ENCODE measurements at regions not wholly inside any gene's neighbourhood (a gene's known extent, or its start where the extent isn't known, plus 50 kb on each side); places are given as distances from the start of the nearest gene placed in this dataset.

DNA sequence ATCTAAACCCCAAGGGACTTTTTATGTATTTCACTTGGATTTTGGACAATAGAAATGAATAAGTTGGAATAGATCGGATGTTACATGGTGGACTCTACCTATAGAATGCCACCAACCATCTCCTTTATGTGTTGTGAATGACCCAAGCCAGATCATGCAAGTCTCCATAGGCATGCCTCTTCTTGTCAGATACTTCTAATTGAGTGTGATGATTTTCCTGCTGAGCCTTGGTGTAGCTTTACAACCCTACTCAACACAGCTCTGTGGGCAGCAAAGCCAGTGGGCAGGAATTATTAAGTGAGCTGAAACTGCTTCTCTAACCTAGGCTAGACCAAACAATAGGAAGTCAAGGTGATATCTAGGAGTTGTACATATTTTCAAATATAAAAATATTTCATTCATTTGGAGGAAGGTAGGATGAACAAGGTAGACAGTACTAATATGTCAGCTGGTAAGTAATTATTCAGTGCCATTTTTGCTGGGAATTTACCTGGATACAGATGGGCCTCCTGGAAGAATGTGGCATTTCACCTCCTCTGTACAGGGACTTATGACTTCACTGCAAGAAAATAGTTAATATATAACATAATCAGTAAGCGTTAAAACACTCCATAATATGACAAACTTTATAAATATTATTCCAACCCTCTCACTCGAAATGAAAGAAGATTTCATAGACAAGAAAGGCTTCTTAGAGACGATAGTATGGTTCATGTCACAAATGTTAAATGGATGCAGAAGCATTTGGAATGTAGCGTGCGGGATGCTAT is 298.0 kb upstream of the FAT1 start:
- intact Hi-C loops (cut with DNase I) = no loop called here
- DNase-seq = no peak
- TF ChIP-seq, protein P1, sequence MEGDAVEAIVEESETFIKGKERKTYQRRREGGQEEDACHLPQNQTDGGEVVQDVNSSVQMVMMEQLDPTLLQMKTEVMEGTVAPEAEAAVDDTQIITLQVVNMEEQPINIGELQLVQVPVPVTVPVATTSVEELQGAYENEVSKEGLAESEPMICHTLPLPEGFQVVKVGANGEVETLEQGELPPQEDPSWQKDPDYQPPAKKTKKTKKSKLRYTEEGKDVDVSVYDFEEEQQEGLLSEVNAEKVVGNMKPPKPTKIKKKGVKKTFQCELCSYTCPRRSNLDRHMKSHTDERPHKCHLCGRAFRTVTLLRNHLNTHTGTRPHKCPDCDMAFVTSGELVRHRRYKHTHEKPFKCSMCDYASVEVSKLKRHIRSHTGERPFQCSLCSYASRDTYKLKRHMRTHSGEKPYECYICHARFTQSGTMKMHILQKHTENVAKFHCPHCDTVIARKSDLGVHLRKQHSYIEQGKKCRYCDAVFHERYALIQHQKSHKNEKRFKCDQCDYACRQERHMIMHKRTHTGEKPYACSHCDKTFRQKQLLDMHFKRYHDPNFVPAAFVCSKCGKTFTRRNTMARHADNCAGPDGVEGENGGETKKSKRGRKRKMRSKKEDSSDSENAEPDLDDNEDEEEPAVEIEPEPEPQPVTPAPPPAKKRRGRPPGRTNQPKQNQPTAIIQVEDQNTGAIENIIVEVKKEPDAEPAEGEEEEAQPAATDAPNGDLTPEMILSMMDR (IDR thresholded peaks at IDR 0.05) = no peak
- H3K4me1 ChIP-seq = no peaks in the 10 kb centered on the region
- 89 to 93% (median 91%) methylated on average over 6 of the region's 6 CpGs for WGBS, 3 donors
- ATAC-seq = no peak
- no peak overlapping the region for H3K27ac ChIP-seq
- no peaks in the 10 kb centered on the region for H3K27me3 ChIP-seq (ENCODE audit: insufficient read depth in 3 of 3, low read length in 2 of 3)
- no peak overlapping the region for H3K4me3 ChIP-seq
- peaks cover 5% of the 10 kb centered on the region for H3K9me3 ChIP-seq
- H3K36me3 ChIP-seq (ENCODE audit: insufficient read depth in 1 of 2, low read depth in 1 of 2) = no peaks in the 10 kb centered on the region

- ATAC-seq = no peak
- TF ChIP-seq, protein P1 (IDR thresholded peaks at IDR 0.05) = no peak
- DNase-seq = no peak
- intact Hi-C loops (cut with DNase I) = no loop called here
- Histone ChIP-seq H3K4me1 (no peaks in the 10 kb centered on the region), H3K4me3 (no peak overlapping the region), H3K36me3 (ENCODE audit: insufficient read depth in 1 of 2, low read depth in 1 of 2) (no peaks in the 10 kb centered on the region), H3K27ac (no peak overlapping the region), H3K9me3 (peaks cover 6% of the 10 kb centered on the region), H3K27me3 (ENCODE audit: insufficient read depth in 3 of 3, low read length in 2 of 3) (no peaks in the 10 kb centered on the region)
- 21 to 29% (median 22%) methylated on average over 6 of the region's 6 CpGs for WGBS, 3 donors
Observed at GRCh38 chr4:187027272-187027671, 303.6 kb upstream of the FAT1 start.

- WGBS, 3 donors = 78 to 88% (median 86%) methylated on average over 7 of the region's 7 CpGs
- ATAC-seq (no peak), DNase-seq (no peak)
- intact Hi-C loops (cut with DNase I) = no loop called here
- no peaks in the 10 kb centered on the region for H3K9me3 ChIP-seq
- H3K4me3 ChIP-seq = no peak overlapping the region
- TF ChIP-seq, protein P1 (IDR thresholded peaks at IDR 0.05) = no peak
- no peak overlapping the region for H3K27ac ChIP-seq
- no peaks in the 10 kb centered on the region for H3K4me1 ChIP-seq
- H3K27me3 ChIP-seq (ENCODE audit: insufficient read depth in 3 of 3, low read length in 2 of 3) = no peaks in the 10 kb centered on the region
- no peaks in the 10 kb centered on the region for H3K36me3 ChIP-seq (ENCODE audit: insufficient read depth in 1 of 2, low read depth in 1 of 2)
Observed at GRCh38 chr4:187042251-187042650, 318.6 kb upstream of the FAT1 start.

GRCh38 chr4:187046471-187046870 is 322.8 kb upstream of the FAT1 start:
- Histone ChIP-seq H3K36me3 (ENCODE audit: insufficient read depth in 1 of 2, low read depth in 1 of 2) (no peaks in the 10 kb centered on the region), H3K27me3 (ENCODE audit: insufficient read depth in 3 of 3, low read length in 2 of 3) (no peaks in the 10 kb centered on the region), H3K4me3 (no peak overlapping the region), H3K27ac (no peak overlapping the region), H3K4me1 (no peaks in the 10 kb centered on the region), H3K9me3 (no peaks in the 10 kb centered on the region)
- DNase-seq = no peak
- no peak for ATAC-seq
- TF ChIP-seq, protein P1 (IDR thresholded peaks at IDR 0.05) = no peak
- WGBS, 3 donors = 50 to 64% (median 57%) methylated on average over 4 of the region's 4 CpGs
- intact Hi-C loops (cut with DNase I) = no loop called here

- TF ChIP-seq, protein P1 (IDR thresholded peaks at IDR 0.05) = no peak
- intact Hi-C loops (cut with DNase I) = no loop called here
- no peaks in the 10 kb centered on the region for H3K36me3 ChIP-seq (ENCODE audit: insufficient read depth in 1 of 2, low read depth in 1 of 2)
- no peak overlapping the region for H3K4me3 ChIP-seq
- 85 to 88% (median 86%) methylated on average over 9 of the region's 9 CpGs for WGBS, 3 donors
- H3K27me3 ChIP-seq (ENCODE audit: insufficient read depth in 3 of 3, low read length in 2 of 3) = no peaks in the 10 kb centered on the region
- ATAC-seq = no peak
- H3K9me3 ChIP-seq = no peaks in the 10 kb centered on the region
- no peak for DNase-seq
- H3K27ac ChIP-seq = no peak overlapping the region
- no peaks in the 10 kb centered on the region for H3K4me1 ChIP-seq
Observed at GRCh38 chr4:187059021-187059420, 335.4 kb upstream of the FAT1 start.

Data from psoas muscle (tissue), 7 donors.